HG03432 (cell line): ENCODE measurements at regions not wholly inside any gene's neighbourhood (a gene's known extent, or its start where the extent isn't known, plus 50 kb on each side); places are given as distances from the start of the nearest gene placed in this dataset.

Experiments used
- ATAC-seq: cut with Tn5 transposase; IDR thresholded peaks from one replicate; pipeline ENCODE4 v1.9.1; 2021; ENCODE audit warnings: mild to moderate bottlenecking, moderate library complexity; ENCODE audit not compliant: unreplicated experiment

GRCh38 chr6:33952016-33952415 lies 148.2 kb upstream of the MLN start:
- ATAC-seq, result no peak

GRCh38 chr6:33950891-33951889 lies 147.4 kb upstream of the MLN start:
- ATAC-seq, result no peak

- ATAC-seq, result no peak
These were observed 146.7 kb upstream of the MLN start for GRCh38 chr6:33950472-33950881.

- ATAC-seq, result no peak
These were observed 146.2 kb upstream of the MLN start for GRCh38 chr6:33949877-33950435.

- no peak for ATAC-seq
These were observed 145.3 kb upstream of the MLN start for GRCh38 chr6:33949111-33949510.

GRCh38 chr6:33947916-33948594 lies 144.3 kb upstream of the MLN start:
- ATAC-seq, result no peak

GRCh38 chr6:33947047-33947446 lies 143.2 kb upstream of the MLN start:
- no peak for ATAC-seq

GRCh38 chr6:33945931-33946330 lies 142.1 kb upstream of the MLN start:
- ATAC-seq, result no peak

GRCh38 chr6:33944686-33945411 lies 141.0 kb upstream of the MLN start:
- ATAC-seq, result no peak

- no peak for ATAC-seq
These were observed 133.1 kb upstream of the MLN start for GRCh38 chr6:33936886-33937285.

- no peak for ATAC-seq
These were observed 131.8 kb upstream of the MLN start for GRCh38 chr6:33935439-33936080.

GRCh38 chr6:33934731-33935270 lies 131.0 kb upstream of the MLN start:
- no peak for ATAC-seq

GRCh38 chr6:33933101-33933500 lies 129.3 kb upstream of the MLN start:
- ATAC-seq, result no peak

GRCh38 chr6:33931799-33932198 lies 128.0 kb upstream of the MLN start:
- ATAC-seq, result no peak

- ATAC-seq, result no peak
These were observed 125.9 kb upstream of the MLN start for GRCh38 chr6:33929575-33930288.

GRCh38 chr6:33927616-33928015 lies 123.8 kb upstream of the MLN start:
- no peak for ATAC-seq

GRCh38 chr6:33927112-33927511 lies 123.3 kb upstream of the MLN start:
- ATAC-seq, result no peak

GRCh38 chr6:33926451-33926850 lies 122.6 kb upstream of the MLN start:
- ATAC-seq, result no peak

- no peak for ATAC-seq
These were observed 122.1 kb upstream of the MLN start for GRCh38 chr6:33925936-33926335.

GRCh38 chr6:33925210-33925609 lies 121.4 kb upstream of the MLN start:
- no peak for ATAC-seq
